ENCODE measurements at regions not wholly inside any gene's neighbourhood (a gene's known extent, or its start where the extent isn't known, plus 50 kb on each side); places are given as distances from the start of the nearest gene placed in this dataset.

- Histone ChIP-seq H3K27ac (ENCODE audit: low read depth, low read length) (no peak overlapping the region), H3K4me2 (ENCODE audit: low read length) (no peak overlapping the region), H2AFZ (ENCODE audit: low read depth, low read length, poor library complexity, severe bottlenecking) (no peak overlapping the region), H4K20me1 (ENCODE audit: insufficient read depth) (no peaks in the 10 kb centered on the region), H3K9ac (ENCODE audit: low read length) (no peak overlapping the region), H3K4me1 (ENCODE audit: control insufficient read depth in 1 of 2, insufficient read depth in 2 of 2, low read length in 2 of 2) (peaks cover 3 to 6% of the 10 kb centered on the region in 2 experiments; a peak in 2 of 4 replicates), H3K9me3 (ENCODE audit: control insufficient read depth in 1 of 2, insufficient read depth in 1 of 2, low read depth in 1 of 2, low read length in 2 of 2) (no peaks in the 10 kb centered on the region), H3K4me3 (replicated peaks in 1 of 2; ENCODE audit: low read depth in 1 of 2, low read length in 2 of 2) (no peak overlapping the region), H3K27me3 (ENCODE audit: insufficient read depth, low read length) (peaks cover 4% of the 10 kb centered on the region; the same call in 1 of the 2 replicates), H3K36me3 (ENCODE audit: control insufficient read depth in 1 of 2, insufficient read depth in 2 of 2, low read length in 2 of 2) (no peaks in the 10 kb centered on the region), H3K9me2 (ENCODE audit: insufficient read depth) (no peaks in the 10 kb centered on the region), H3K79me2 (ENCODE audit: insufficient read depth, low read length) (no peaks in the 10 kb centered on the region)
- intact Hi-C loops (cut with micrococcal nuclease): loop anchor here (5.0 kb wide), 1 partner anchor 71 kb away; no protein-coding TSS in a partner anchor
- ChIA-PET RAD21 (ENCODE audit: low non-redundant PET in 1 of 2, low total read pairs in 2 of 2, uncharacterized antibody in 2 of 2, unreplicated experiment in 2 of 2) (no interaction called here), POLR2A (no interaction called here), CTCF (no interaction called here)
- BruUV-seq (replicated peaks): no TSS peak
- ATAC-seq (no peak), DNase-seq (ENCODE audit: low read depth, low spot score) (no peak)
- no peak for TF ChIP-seq EGR1 (IDR thresholded peaks at IDR 0.05; ENCODE audit: low read depth)
- TF ChIP-seq FOSL1 (IDR thresholded peaks at IDR 0.05; ENCODE audit: low read depth): no peak
- no peak for TF ChIP-seq JUND (IDR thresholded peaks at IDR 0.05)
- TF ChIP-seq CEBPB (IDR thresholded peaks at IDR 0.05; ENCODE audit: low read depth): no peak
- TF ChIP-seq ZFX (IDR thresholded peaks at IDR 0.05): no peak
Measured at GRCh38 chr7:23941551-23941950, 231.5 kb downstream of the STK31 start.

GRCh38 chr7:23942032-23942431 lies 232.0 kb downstream of the STK31 start:
- Histone ChIP-seq H3K4me3 (replicated peaks in 1 of 2; ENCODE audit: low read depth in 1 of 2, low read length in 2 of 2) (no peak overlapping the region), H3K9me3 (ENCODE audit: control insufficient read depth in 1 of 2, insufficient read depth in 1 of 2, low read depth in 1 of 2, low read length in 2 of 2) (no peaks in the 10 kb centered on the region), H3K36me3 (ENCODE audit: control insufficient read depth in 1 of 2, insufficient read depth in 2 of 2, low read length in 2 of 2) (no peaks in the 10 kb centered on the region), H3K79me2 (ENCODE audit: insufficient read depth, low read length) (no peaks in the 10 kb centered on the region), H3K9ac (ENCODE audit: low read length) (no peak overlapping the region), H3K27me3 (ENCODE audit: insufficient read depth, low read length) (peaks cover 4% of the 10 kb centered on the region; the same call in 1 of the 2 replicates), H4K20me1 (ENCODE audit: insufficient read depth) (no peaks in the 10 kb centered on the region), H3K4me1 (ENCODE audit: control insufficient read depth in 1 of 2, insufficient read depth in 2 of 2, low read length in 2 of 2) (peaks cover 3 to 6% of the 10 kb centered on the region in 2 experiments; a peak in 2 of 4 replicates), H3K27ac (ENCODE audit: low read depth, low read length) (no peak overlapping the region), H2AFZ (ENCODE audit: low read depth, low read length, poor library complexity, severe bottlenecking) (no peak overlapping the region), H3K4me2 (ENCODE audit: low read length) (no peak overlapping the region), H3K9me2 (ENCODE audit: insufficient read depth) (no peaks in the 10 kb centered on the region)
- ChIA-PET RAD21 (ENCODE audit: low non-redundant PET in 1 of 2, low total read pairs in 2 of 2, uncharacterized antibody in 2 of 2, unreplicated experiment in 2 of 2) (no interaction called here), POLR2A (no interaction called here), CTCF (no interaction called here)
- BruUV-seq (replicated peaks): no TSS peak
- ATAC-seq (no peak), DNase-seq (ENCODE audit: low read depth, low spot score) (no peak)
- intact Hi-C loops (cut with micrococcal nuclease): loop anchor here (5.0 kb wide), 1 partner anchor 70 kb away; no protein-coding TSS in a partner anchor
- TF ChIP-seq EZH2phosphoT487 (IDR thresholded peaks at IDR 0.05; ENCODE audit: borderline replicate concordance) (no peak), FOSL1 (IDR thresholded peaks at IDR 0.05; ENCODE audit: low read depth) (no peak), POLR2AphosphoS5 (IDR thresholded peaks at IDR 0.05; ENCODE audit: low read depth, low read length) (no peak), CBX3 (IDR thresholded peaks at IDR 0.05; ENCODE audit: low read depth) (no peak), SIN3A (IDR thresholded peaks at IDR 0.05; ENCODE audit: low read depth) (no peak), CTCF (IDR thresholded peaks at IDR 0.05 in 2 of 3, conservative IDR thresholded peaks at IDR 0.05 in 1 of 3; ENCODE audit: borderline replicate concordance in 1 of 3, insufficient read depth in 1 of 3, low read depth in 2 of 3, low read length in 2 of 3) (no peak), EGR1 (IDR thresholded peaks at IDR 0.05; ENCODE audit: low read depth) (no peak), YY1 (IDR thresholded peaks at IDR 0.05; ENCODE audit: extremely low read depth, insufficient replicate concordance, low read depth, low read length) (no peak), CEBPB (IDR thresholded peaks at IDR 0.05; ENCODE audit: low read depth) (no peak), POLR2A (IDR thresholded peaks at IDR 0.05; ENCODE audit: borderline replicate concordance, extremely low read depth, insufficient read depth, insufficient read length) (no peak), ZNF274 (IDR thresholded peaks at IDR 0.05; ENCODE audit: low read depth, low read length) (no peak), MAX (IDR thresholded peaks at IDR 0.05) (no peak), SP1 (IDR thresholded peaks at IDR 0.05; ENCODE audit: low read depth) (no peak), REST (IDR thresholded peaks at IDR 0.05; ENCODE audit: low read depth) (no peak)
